ENCODE measurements at regions not wholly inside any gene's neighbourhood (a gene's known extent, or its start where the extent isn't known, plus 50 kb on each side); places are given as distances from the start of the nearest gene placed in this dataset.

DNA sequence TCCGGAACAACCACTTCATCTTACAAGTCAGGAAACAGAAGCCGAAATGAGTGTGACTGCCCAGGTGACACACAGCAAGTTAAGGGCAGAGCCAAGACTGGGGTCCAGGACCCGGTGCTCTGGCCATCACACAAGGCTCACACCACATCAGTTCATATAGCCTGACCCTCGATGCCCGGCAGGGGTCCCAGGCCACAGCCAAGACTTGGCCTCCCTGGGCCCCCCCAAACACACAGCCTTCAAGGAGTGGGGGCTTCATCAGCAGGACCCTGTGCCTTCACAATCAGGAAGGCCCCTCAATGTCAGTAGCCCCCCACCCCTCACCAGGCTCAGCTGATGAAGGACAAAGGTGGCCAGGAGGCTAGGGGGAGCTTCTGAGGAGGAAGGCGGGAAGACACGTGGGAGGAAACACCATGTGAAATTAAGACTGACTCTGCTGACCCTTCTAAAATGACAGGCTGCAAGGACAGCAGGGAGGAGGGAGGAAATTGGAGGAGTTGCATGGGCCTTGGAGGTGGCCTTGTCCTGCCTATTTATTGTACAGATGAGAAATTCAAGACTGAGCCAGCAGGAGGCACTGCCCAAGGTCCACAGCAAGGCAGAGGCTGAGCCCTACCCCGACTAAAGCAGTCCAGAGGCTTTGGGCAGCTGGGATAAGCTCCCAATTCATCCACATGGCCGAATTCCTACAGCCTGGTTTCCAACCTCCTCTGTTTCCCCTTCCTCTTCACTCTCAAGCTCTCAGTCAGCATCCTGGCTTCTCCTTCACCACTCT, 216.1 kb upstream of the ZMIZ1 start:
- H3K27me3 ChIP-seq (ENCODE audit: insufficient read depth) = no peaks in the 10 kb centered on the region

DNA sequence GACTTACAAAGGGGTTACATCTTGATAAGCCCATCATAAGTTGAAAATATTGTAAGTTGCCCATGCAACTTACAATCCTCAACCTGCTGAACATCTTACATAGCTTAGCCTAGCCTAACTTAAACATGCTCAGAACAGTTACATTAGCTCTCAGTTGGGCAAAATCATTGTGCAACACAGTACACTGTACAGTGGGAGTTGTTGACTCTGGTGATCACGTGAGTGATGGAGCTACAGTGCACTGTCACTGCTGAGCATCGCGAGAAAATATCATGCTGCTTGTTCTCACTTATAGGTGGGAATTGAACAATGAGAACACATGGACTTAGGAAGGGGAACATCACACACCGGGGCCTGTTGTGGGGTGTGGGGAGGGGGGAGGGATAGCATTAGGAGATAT, 214.9 kb upstream of the ZMIZ1 start:
- Histone ChIP-seq H3K9me2 (no peaks in the 10 kb centered on the region), H3K27me3 (ENCODE audit: insufficient read depth) (no peaks in the 10 kb centered on the region), H3K4me1 (ENCODE audit: control insufficient read depth in 1 of 2, insufficient read depth in 2 of 2, low read depth in 1 of 2, low read length in 1 of 2) (peaks cover 0 to 28% of the 10 kb centered on the region in 2 experiments; a peak in 1 of 4 replicates), H3K4me3 (ENCODE audit: low read depth in 2 of 2, low read length in 1 of 2) (no peak overlapping the region), H2AFZ (ENCODE audit: low read depth) (no peak overlapping the region), H3K9me3 (no peaks in the 10 kb centered on the region), H3K27ac (ENCODE audit: low read depth in 2 of 2, low read length in 1 of 2) (no peak overlapping the region), H4K20me1 (ENCODE audit: insufficient read depth) (no peaks in the 10 kb centered on the region), H3K9ac (no peak overlapping the region), H3F3A (replicated peaks; ENCODE audit: insufficient read depth) (no peaks in the 10 kb centered on the region), H3K4me2 (no peak overlapping the region), H3K79me2 (ENCODE audit: insufficient read depth) (no peaks in the 10 kb centered on the region), H3K36me3 (replicated peaks in 1 of 2; ENCODE audit: control insufficient read depth in 1 of 2, insufficient read depth in 2 of 2, low read length in 1 of 2) (no peaks in the 10 kb centered on the region)
- WGBS (ENCODE audit: low lambda C conversion rate) = 82% methylated on average over 4 of the region's 4 CpGs
- ChIA-PET POLR2A (no interaction called here), CTCF (interaction anchor here (0.7 kb wide), 1 partner anchor 40 kb away, joined by 3 read pairs; no protein-coding TSS in a partner anchor)
- TF ChIP-seq EP300 (IDR thresholded peaks at IDR 0.05; ENCODE audit: borderline replicate concordance in 1 of 2, low read depth in 1 of 2, low read length in 1 of 2) = no peak
- TF ChIP-seq, protein P1, sequence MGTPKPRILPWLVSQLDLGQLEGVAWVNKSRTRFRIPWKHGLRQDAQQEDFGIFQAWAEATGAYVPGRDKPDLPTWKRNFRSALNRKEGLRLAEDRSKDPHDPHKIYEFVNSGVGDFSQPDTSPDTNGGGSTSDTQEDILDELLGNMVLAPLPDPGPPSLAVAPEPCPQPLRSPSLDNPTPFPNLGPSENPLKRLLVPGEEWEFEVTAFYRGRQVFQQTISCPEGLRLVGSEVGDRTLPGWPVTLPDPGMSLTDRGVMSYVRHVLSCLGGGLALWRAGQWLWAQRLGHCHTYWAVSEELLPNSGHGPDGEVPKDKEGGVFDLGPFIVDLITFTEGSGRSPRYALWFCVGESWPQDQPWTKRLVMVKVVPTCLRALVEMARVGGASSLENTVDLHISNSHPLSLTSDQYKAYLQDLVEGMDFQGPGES (IDR thresholded peaks at IDR 0.05; ENCODE audit: low read depth, low read length) = no peak
- no peak for TF ChIP-seq RAD21 (IDR thresholded peaks at IDR 0.05; ENCODE audit: low read length)
- no peak for TF ChIP-seq NFIC (IDR thresholded peaks at IDR 0.05; ENCODE audit: borderline replicate concordance)
- TF ChIP-seq GATA2 (CRISPR knock-in tag; IDR thresholded peaks at IDR 0.05) = no peak
- no peak for DNase-seq

More for the DNA sequence above, 216.1 kb upstream of the ZMIZ1 start:
- Histone ChIP-seq H3K27ac (ENCODE audit: low read depth in 2 of 2, low read length in 1 of 2) (no peak overlapping the region), H3K9me3 (no peaks in the 10 kb centered on the region), H3K79me2 (ENCODE audit: insufficient read depth) (no peaks in the 10 kb centered on the region), H4K20me1 (ENCODE audit: insufficient read depth) (no peaks in the 10 kb centered on the region), H3K9me2 (no peaks in the 10 kb centered on the region), H3K4me2 (no peak overlapping the region), H3K4me3 (ENCODE audit: low read depth in 2 of 2, low read length in 1 of 2) (no peak overlapping the region), H2AFZ (ENCODE audit: low read depth) (no peak overlapping the region), H3K4me1 (ENCODE audit: control insufficient read depth in 1 of 2, insufficient read depth in 2 of 2, low read depth in 1 of 2, low read length in 1 of 2) (peaks cover 0 to 29% of the 10 kb centered on the region in 2 experiments; a peak in 1 of 4 replicates), H3F3A (replicated peaks; ENCODE audit: insufficient read depth) (no peaks in the 10 kb centered on the region), H3K9ac (no peak overlapping the region), H3K36me3 (replicated peaks in 1 of 2; ENCODE audit: control insufficient read depth in 1 of 2, insufficient read depth in 2 of 2, low read length in 1 of 2) (no peaks in the 10 kb centered on the region)
- no peak for TF ChIP-seq NRF1 (IDR thresholded peaks at IDR 0.05; ENCODE audit: low read depth, low read length)
- no peak for TF ChIP-seq TCF12 (IDR thresholded peaks at IDR 0.05)
- no peak for TF ChIP-seq RCOR1 (IDR thresholded peaks at IDR 0.05; ENCODE audit: low read length)
- peak; percentile 18; the same call in 1 of the 2 replicates for TF ChIP-seq SMC3 (IDR thresholded peaks at IDR 0.05; ENCODE audit: low read depth, low read length)
- TF ChIP-seq NFIC (IDR thresholded peaks at IDR 0.05; ENCODE audit: borderline replicate concordance) = no peak
- TF ChIP-seq TAF1 (IDR thresholded peaks at IDR 0.05; ENCODE audit: borderline replicate concordance, low read depth, low read length) = no peak
- no peak for TF ChIP-seq FOXJ3 (CRISPR knock-in tag; IDR thresholded peaks at IDR 0.05)
- TF ChIP-seq, protein P2, sequence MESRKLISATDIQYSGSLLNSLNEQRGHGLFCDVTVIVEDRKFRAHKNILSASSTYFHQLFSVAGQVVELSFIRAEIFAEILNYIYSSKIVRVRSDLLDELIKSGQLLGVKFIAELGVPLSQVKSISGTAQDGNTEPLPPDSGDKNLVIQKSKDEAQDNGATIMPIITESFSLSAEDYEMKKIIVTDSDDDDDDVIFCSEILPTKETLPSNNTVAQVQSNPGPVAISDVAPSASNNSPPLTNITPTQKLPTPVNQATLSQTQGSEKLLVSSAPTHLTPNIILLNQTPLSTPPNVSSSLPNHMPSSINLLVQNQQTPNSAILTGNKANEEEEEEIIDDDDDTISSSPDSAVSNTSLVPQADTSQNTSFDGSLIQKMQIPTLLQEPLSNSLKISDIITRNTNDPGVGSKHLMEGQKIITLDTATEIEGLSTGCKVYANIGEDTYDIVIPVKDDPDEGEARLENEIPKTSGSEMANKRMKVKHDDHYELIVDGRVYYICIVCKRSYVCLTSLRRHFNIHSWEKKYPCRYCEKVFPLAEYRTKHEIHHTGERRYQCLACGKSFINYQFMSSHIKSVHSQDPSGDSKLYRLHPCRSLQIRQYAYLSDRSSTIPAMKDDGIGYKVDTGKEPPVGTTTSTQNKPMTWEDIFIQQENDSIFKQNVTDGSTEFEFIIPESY (IDR thresholded peaks at IDR 0.05; ENCODE audit: borderline replicate concordance, low read depth) = no peak
- no peak for TF ChIP-seq RAD21 (IDR thresholded peaks at IDR 0.05; ENCODE audit: low read length)
- no peak for TF ChIP-seq POLR2AphosphoS5 (IDR thresholded peaks at IDR 0.05; ENCODE audit: low read depth, low read length)
- TF ChIP-seq GATA2 (CRISPR knock-in tag; IDR thresholded peaks at IDR 0.05) = no peak
- TF ChIP-seq EP300 (IDR thresholded peaks at IDR 0.05; ENCODE audit: borderline replicate concordance in 1 of 2, low read depth in 1 of 2, low read length in 1 of 2) = no peak
- TF ChIP-seq CHD2 (IDR thresholded peaks at IDR 0.05; ENCODE audit: low read length, partially characterized antibody) = no peak
- no peak for TF ChIP-seq TEAD4 (IDR thresholded peaks at IDR 0.05; ENCODE audit: borderline replicate concordance, insufficient read depth)
- no peak for TF ChIP-seq YY1 (IDR thresholded peaks at IDR 0.05; ENCODE audit: low read depth)
- TF ChIP-seq, protein P3, sequence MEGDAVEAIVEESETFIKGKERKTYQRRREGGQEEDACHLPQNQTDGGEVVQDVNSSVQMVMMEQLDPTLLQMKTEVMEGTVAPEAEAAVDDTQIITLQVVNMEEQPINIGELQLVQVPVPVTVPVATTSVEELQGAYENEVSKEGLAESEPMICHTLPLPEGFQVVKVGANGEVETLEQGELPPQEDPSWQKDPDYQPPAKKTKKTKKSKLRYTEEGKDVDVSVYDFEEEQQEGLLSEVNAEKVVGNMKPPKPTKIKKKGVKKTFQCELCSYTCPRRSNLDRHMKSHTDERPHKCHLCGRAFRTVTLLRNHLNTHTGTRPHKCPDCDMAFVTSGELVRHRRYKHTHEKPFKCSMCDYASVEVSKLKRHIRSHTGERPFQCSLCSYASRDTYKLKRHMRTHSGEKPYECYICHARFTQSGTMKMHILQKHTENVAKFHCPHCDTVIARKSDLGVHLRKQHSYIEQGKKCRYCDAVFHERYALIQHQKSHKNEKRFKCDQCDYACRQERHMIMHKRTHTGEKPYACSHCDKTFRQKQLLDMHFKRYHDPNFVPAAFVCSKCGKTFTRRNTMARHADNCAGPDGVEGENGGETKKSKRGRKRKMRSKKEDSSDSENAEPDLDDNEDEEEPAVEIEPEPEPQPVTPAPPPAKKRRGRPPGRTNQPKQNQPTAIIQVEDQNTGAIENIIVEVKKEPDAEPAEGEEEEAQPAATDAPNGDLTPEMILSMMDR (IDR thresholded peaks at IDR 0.05) = peak; percentile 40
- ChIA-PET CTCF (interaction anchor here (0.6 to 2.5 kb wide), 7 partner anchors 8 to 805 kb away, joined by 3 to 6 read pairs (median 3); no protein-coding TSS in a partner anchor), POLR2A (no interaction called here)
- DNase-seq = no peak
- 83% methylated on average over 5 of the region's 9 CpGs for WGBS (ENCODE audit: low lambda C conversion rate)
